ENCODE measurements at regions not wholly inside any gene's neighbourhood (a gene's known extent, or its start where the extent isn't known, plus 50 kb on each side); places are given as distances from the start of the nearest gene placed in this dataset.
"Not testable (repeated sequence)": the region's sequence is repeated elsewhere in the genome, so short reads cannot be mapped to it uniquely, and the experiment has no call there.

DNA sequence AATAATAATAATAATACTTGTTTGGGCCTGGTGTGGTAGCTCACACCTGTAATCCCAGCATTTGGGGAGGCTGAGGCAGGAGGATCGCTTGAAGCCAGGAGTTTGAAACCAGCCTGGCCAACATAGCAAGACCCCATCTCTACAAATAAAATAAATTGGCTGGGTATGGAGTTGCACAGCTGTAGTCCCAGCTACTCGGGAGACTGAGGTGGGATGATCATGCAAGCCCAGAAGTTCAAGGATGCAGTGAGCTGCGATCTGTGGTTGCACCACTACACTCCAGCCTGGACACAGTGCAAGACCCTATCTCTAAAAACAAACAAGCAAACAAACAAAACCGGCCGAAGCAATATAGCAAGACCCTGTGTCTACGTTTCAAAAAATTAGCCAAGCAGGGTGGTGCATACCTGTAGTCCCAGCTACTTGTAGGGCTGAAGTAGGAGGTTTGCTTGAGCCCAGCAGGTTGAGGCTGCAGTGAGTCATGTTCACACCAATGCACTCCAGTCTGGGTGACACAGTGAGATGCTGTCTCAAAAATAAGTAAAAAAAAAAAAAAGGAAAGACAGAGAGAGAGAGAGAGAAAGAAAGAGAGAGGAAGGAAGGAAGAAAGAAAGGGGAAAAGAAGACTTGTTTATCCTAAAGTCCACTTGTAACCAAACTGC is 85.6 kb upstream of the KDM7A start:
- intact Hi-C loops (cut with DNase I), result no loop called here
- DNase-seq (no peak), ATAC-seq (no peak)
- Histone ChIP-seq H3K4me3 (ENCODE audit: low read length) (no peak overlapping the region), H3K27me3 (ENCODE audit: control insufficient read depth, insufficient read depth) (no peaks in the 10 kb centered on the region), H3K9me3 (ENCODE audit: control insufficient read depth, low read length) (no peaks in the 10 kb centered on the region), H3K27ac (ENCODE audit: low read length) (no peak overlapping the region), H3K4me1 (ENCODE audit: control insufficient read depth, insufficient read depth, low read length) (no peaks in the 10 kb centered on the region)
- 95% methylated on average over 6 of the region's 6 CpGs for WGBS

DNA sequence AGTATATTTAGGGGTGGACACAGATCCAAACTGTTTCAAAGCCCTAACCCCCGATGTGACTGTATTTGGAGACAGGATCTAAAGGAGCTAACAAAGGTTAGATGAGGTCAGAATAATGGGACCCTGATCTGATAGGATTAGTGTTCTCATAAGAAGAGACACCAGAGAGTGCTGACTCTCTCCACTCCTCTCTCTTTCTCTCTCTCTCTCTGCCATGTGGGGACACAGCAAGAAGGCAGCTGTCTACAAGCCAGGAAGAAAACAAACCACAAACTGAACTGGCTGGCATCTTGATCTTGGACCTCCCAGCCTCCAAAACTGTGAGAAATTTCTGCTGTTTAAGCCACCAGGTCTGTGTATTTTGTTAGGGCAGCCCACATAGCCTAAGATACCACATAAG is 84.7 kb upstream of the KDM7A start:
- Histone ChIP-seq H3K27ac (ENCODE audit: low read length) (no peak overlapping the region), H3K4me1 (ENCODE audit: control insufficient read depth, insufficient read depth, low read length) (no peaks in the 10 kb centered on the region), H3K4me3 (ENCODE audit: low read length) (no peak overlapping the region), H3K27me3 (ENCODE audit: control insufficient read depth, insufficient read depth) (no peaks in the 10 kb centered on the region), H3K9me3 (ENCODE audit: control insufficient read depth, low read length) (no peaks in the 10 kb centered on the region)
- no peak for DNase-seq
- intact Hi-C loops (cut with DNase I), result no loop called here
- 63% methylated on average over 1 of the region's 1 CpG for WGBS
- no peak for ATAC-seq

DNA sequence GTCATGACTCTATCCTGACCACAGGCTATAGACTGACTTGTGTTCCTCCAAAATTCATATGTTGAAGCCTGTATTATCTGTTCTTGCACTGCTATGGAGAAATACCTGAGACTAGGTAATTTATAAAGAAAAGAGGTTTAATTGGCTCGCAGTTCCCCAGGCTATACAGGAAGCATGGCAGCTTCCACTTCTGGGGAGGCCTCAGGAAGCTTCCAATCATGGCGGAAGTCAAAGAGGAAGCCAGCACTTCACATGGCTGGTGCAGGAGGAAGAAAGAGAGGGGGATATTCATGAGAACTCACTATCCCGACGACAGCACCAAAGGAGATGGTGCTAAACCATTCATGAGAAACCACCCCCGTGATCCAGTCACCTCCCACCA is 84.3 kb upstream of the KDM7A start:
- 60% methylated on average over 5 of the region's 5 CpGs for WGBS
- Histone ChIP-seq H3K9me3 (ENCODE audit: control insufficient read depth, low read length) (no peaks in the 10 kb centered on the region), H3K4me1 (ENCODE audit: control insufficient read depth, insufficient read depth, low read length) (no peaks in the 10 kb centered on the region), H3K27ac (ENCODE audit: low read length) (no peak overlapping the region), H3K4me3 (ENCODE audit: low read length) (no peak overlapping the region), H3K27me3 (ENCODE audit: control insufficient read depth, insufficient read depth) (no peaks in the 10 kb centered on the region)
- intact Hi-C loops (cut with DNase I), result no loop called here
- ATAC-seq (no peak), DNase-seq (no peak)

DNA sequence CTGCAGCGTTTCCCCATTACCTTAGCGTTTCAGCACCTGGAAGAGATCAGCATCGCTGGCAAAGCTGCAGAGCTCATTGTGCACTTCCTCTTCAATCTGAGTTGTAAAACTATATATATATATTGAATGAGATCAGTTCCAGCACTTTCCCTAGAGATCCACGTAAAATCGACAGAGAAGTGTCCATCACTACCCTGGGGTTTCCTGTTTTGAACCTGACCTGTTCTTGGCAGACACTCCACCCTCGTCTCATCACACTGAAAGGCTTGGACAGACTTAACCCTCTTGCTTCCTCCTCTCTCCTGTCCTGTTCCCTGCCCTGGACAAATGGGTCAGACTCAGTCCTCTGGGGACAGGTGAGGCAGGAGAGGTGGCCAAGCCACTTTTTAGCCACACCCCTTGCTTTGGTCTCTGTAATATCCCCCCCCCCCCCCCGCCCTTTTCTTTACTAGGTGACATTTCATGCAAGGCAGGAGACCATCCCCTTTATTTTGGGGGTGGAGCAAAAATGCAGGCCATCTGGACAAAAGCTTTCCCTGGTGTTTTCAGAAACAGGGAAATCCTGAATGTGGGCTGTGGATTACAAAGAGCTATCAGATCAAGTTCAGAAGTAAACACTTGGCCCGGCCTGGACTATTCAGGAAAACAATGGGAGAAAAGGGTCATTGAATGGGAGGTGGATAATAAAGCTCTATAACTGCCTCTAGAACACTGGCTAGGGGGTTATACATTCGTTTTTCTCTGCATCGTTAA is 83.7 kb upstream of the KDM7A start:
- DNase-seq (no peak), ATAC-seq (no peak)
- H3K27ac ChIP-seq (ENCODE audit: low read length), result no peak overlapping the region

DNA sequence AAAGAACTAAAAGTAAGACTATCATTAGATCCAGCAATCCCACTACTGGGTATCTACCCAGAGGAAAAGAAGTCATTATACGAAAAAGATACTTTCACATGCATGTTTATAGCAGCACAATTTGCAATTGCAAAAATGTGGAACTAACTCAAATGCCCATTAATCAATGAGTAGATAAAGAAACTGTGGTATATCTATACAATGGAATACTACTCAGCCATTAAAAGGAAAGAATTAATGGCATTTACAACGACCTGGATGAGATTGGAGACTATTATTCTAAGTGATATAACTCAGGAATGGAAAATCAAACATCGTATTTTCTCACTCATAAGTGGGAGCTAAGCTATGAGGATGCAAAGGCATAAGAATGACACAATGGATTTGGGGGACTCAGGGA is 80.5 kb upstream of the KDM7A start:
- ATAC-seq; H3K27me3 ChIP-seq (ENCODE audit: control insufficient read depth, insufficient read depth); H3K27ac ChIP-seq (ENCODE audit: low read length); H3K9me3 ChIP-seq (ENCODE audit: control insufficient read depth, low read length); H3K4me1 ChIP-seq (ENCODE audit: control insufficient read depth, insufficient read depth, low read length); H3K4me3 ChIP-seq (ENCODE audit: low read length); intact Hi-C loops (cut with DNase I); DNase-seq: not testable (repeated sequence)
- WGBS, result 87% methylated on average over 3 of the region's 3 CpGs

More for the DNA sequence above, 83.7 kb upstream of the KDM7A start:
- H3K4me3 ChIP-seq (ENCODE audit: low read length), result peak overlapping the region; percentile 9
- 43% methylated on average over 10 of the region's 10 CpGs for WGBS
- intact Hi-C loops (cut with DNase I), result no loop called here
- no peaks in the 10 kb centered on the region for H3K9me3 ChIP-seq (ENCODE audit: control insufficient read depth, low read length)
- H3K27me3 ChIP-seq (ENCODE audit: control insufficient read depth, insufficient read depth), result no peaks in the 10 kb centered on the region
- no peaks in the 10 kb centered on the region for H3K4me1 ChIP-seq (ENCODE audit: control insufficient read depth, insufficient read depth, low read length)

DNA sequence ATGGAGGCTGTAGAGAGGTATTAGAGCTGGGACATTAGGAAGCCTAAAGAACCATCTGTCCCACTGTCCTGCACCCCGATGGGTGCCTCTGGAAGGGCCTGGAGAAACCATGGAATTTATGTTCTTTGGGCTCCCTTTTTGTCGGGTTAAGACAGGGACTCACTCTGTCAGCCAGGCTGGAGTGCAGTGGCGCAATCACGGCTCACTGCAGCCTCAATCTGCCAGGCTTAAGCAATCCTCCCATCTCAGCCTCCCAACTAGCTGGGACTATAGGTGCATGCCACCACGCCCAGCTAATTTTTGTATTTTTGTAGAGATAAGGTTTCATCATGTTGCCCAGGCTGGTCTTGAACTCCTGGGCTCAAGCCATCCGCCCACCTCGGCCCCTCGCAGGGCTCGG is 78.2 kb upstream of the KDM7A start:
- intact Hi-C loops (cut with DNase I), result not testable (repeated sequence)

DNA sequence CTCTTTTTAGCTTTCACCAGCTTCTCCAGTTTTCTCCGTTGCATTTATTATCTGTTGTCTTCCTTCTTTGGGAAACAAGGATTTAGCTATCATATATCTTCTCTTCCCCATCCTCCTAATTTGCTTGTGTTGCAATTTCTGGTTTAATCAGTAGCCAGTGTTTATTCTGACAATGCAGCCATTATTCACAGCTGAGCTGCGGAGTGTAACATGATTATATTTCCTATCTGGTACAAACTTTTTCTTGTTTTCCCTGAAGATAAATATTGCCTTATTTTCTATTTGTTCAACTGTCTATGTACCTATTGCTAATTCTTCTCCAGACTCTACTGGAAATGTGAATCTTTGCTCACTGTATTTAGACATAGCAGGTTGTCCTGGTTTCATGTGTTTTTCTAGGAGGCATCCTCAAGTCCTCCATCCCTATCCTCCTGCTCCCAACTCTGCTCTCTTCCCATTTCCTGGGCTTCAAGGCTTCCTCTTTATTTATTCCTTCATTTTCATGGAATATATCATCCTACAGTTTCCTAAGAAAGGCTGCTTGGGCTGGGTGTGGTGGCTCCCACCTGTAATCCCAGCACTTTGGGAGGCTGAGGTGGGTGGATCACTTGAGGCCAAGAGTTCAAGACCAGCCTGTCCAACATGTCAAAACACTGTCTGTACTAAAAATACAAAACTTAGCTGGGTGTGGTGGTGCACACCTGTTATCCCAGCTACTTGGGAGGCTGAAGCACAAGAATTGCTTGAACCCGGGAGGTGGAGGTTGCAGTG is 72.4 kb upstream of the KDM7A start:
- ATAC-seq, result no peak
- H3K27me3 ChIP-seq (ENCODE audit: control insufficient read depth, insufficient read depth), result no peaks in the 10 kb centered on the region
- no peak overlapping the region for H3K27ac ChIP-seq (ENCODE audit: low read length)
- intact Hi-C loops (cut with DNase I), result no loop called here
- DNase-seq, result no peak
- H3K9me3 ChIP-seq (ENCODE audit: control insufficient read depth, low read length), result no peaks in the 10 kb centered on the region
- no peak overlapping the region for H3K4me3 ChIP-seq (ENCODE audit: low read length)
- H3K4me1 ChIP-seq (ENCODE audit: control insufficient read depth, insufficient read depth, low read length), result no peaks in the 10 kb centered on the region
- WGBS, result 71% methylated on average over 3 of the region's 3 CpGs

More for the DNA sequence above, 78.2 kb upstream of the KDM7A start:
- DNase-seq; H3K4me3 ChIP-seq (ENCODE audit: low read length); H3K27ac ChIP-seq (ENCODE audit: low read length); H3K27me3 ChIP-seq (ENCODE audit: control insufficient read depth, insufficient read depth); H3K4me1 ChIP-seq (ENCODE audit: control insufficient read depth, insufficient read depth, low read length); H3K9me3 ChIP-seq (ENCODE audit: control insufficient read depth, low read length); ATAC-seq: not testable (repeated sequence)
- 94% methylated on average over 9 of the region's 9 CpGs for WGBS

DNA sequence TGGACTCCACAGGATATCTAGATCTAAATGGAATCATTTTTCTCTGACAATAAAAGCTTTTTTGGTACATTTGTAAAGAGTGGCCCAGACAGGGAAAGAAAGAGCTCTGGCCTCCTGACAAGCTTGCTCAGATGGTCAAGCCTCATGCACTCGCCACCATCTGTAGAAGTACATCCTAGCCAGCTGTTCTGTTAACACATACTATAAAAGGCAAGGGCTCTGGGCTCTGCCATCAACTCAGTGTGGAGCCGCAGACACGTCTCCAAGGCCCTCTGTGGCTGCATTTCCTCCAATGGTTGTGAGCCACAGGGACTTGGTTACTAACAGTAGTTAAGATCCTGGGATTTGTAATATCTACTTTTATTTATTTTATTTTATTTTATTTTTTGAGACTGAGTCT is 70.8 kb upstream of the KDM7A start:
- H3K27ac ChIP-seq (ENCODE audit: low read length), result no peak overlapping the region
- H3K4me3 ChIP-seq (ENCODE audit: low read length), result no peak overlapping the region
- peak in 2 of 3 donors; percentile 19 to 72 for DNase-seq
- intact Hi-C loops (cut with DNase I), result no loop called here
- H3K4me1 ChIP-seq (ENCODE audit: control insufficient read depth, insufficient read depth, low read length), result no peaks in the 10 kb centered on the region
- WGBS, result 47% methylated on average over 3 of the region's 3 CpGs
- no peaks in the 10 kb centered on the region for H3K27me3 ChIP-seq (ENCODE audit: control insufficient read depth, insufficient read depth)
- no peaks in the 10 kb centered on the region for H3K9me3 ChIP-seq (ENCODE audit: control insufficient read depth, low read length)
- ATAC-seq, result peak; percentile 71 to 95

DNA sequence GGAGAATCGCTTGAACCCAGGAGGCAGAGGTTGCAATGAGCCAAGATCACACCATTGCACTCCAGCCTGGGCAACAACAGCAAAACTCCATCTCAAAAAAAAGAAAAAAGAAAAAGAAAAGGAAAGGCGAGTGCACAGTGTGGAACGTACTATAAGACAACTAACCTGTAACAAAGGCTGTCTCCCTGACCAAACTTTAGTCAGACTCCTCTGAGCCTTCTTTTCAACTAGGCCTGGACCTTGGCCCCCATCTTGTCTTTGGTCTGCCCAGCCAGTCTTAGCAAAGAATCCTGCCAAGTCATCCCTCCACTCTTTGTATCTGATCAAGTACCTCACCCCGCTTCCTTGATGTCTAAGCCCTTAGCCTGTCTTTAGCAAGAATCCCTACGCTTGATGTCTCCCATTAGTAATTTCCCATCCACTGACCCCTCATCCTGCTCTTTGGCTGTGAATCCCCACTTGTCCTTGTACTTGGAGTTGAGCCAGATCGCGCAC is 68.9 kb upstream of the KDM7A start:
- DNase-seq (no peak), ATAC-seq (no peak)
- no peak overlapping the region for H3K27ac ChIP-seq (ENCODE audit: low read length)
- H3K4me1 ChIP-seq (ENCODE audit: control insufficient read depth, insufficient read depth, low read length), result no peaks in the 10 kb centered on the region
- intact Hi-C loops (cut with DNase I), result no loop called here
- no peaks in the 10 kb centered on the region for H3K9me3 ChIP-seq (ENCODE audit: control insufficient read depth, low read length)
- WGBS, result 94% methylated on average over 7 of the region's 7 CpGs
- H3K4me3 ChIP-seq (ENCODE audit: low read length), result no peak overlapping the region
- H3K27me3 ChIP-seq (ENCODE audit: control insufficient read depth, insufficient read depth), result no peaks in the 10 kb centered on the region

DNA sequence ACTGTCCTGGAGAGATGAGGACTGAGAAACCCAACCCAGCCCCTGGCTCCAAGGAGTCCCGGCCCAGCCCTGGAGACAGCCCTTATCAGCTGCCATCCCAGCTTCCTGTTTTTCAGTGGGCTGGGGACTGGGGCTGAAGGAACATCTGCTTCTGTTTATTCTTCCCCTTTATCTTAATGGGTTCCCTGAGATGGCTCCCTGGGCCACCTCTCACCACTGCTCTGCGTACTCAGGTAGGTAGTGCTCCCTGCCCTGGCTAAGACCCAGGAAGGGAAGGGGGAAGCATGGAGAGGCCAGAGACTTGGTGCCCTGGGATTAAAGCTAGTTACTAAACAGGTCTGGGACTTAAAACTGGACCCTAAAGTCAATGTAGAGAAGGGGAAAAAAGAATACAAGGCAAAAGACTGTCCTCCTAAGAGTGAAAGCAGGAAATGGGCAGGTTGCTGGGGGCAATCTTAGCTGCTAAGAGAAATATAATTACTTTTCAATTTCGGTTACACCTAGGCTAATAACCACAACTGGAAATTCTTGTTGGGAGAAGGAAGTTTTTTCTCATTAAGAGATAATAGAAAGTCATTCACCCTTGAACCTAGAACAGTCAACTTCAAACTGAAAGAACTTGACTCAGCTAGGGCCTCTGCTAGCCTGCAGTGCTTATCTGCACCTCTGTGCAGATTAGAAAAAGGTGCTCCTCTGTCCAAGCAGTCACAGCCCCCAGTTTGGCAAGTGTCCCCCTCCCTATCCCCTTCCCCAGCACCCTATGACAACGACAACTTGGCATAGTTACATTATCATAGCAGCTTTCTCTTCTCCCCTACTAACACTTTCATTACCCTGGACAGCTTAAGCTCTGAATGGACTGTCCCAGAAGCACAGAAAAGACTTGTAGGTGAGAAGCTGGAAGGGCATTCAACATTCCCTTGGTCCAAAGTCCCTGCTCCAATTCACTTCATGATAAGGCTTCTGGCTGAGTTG is 65.6 kb upstream of the KDM7A start:
- intact Hi-C loops (cut with DNase I), result no loop called here
- Histone ChIP-seq H3K4me3 (ENCODE audit: low read length) (no peak overlapping the region), H3K27me3 (ENCODE audit: control insufficient read depth, insufficient read depth) (no peaks in the 10 kb centered on the region), H3K4me1 (ENCODE audit: control insufficient read depth, insufficient read depth, low read length) (no peaks in the 10 kb centered on the region), H3K27ac (ENCODE audit: low read length) (no peak overlapping the region), H3K9me3 (ENCODE audit: control insufficient read depth, low read length) (no peaks in the 10 kb centered on the region)
- peak; percentile 25 to 62 (median 58) for DNase-seq
- ATAC-seq, result peak; percentile 60 to 71
- 37% methylated on average over 4 of the region's 4 CpGs for WGBS
